ENCODE measurements at regions not wholly inside any gene's neighbourhood (a gene's known extent, or its start where the extent isn't known, plus 50 kb on each side); places are given as distances from the start of the nearest gene placed in this dataset.

GRCh38 chr7:142331941-142332340 is 74.1 kb upstream of the PRSS58 start:
- TF ChIP-seq EZH2phosphoT487 (IDR thresholded peaks at IDR 0.05; ENCODE audit: borderline replicate concordance) (no peak), CTCF (conservative IDR thresholded peaks at IDR 0.05; ENCODE audit: low read length) (no peak)

Data from Loucy (cell line).